GM12878 (cell line): ENCODE measurements at regions not wholly inside any gene's neighbourhood (a gene's known extent, or its start where the extent isn't known, plus 50 kb on each side); places are given as distances from the start of the nearest gene placed in this dataset.

Experiments
- ATAC-seq: fragments of 200-7000 bp; cut with Tn5 transposase; 3 replicates; pipeline ENCODE4 v1.9.1; 2020; ENCODE audit warnings: mild to moderate bottlenecking, moderate library complexity
- BruUV-seq: library from RNA; stranded (reverse); fragments of 400-500 nt; replicated peaks from 2 replicates; lab custom pipeline; 2021; lab: Mats Ljungman, UMichigan
- CTCF ChIA-PET: fragments of 300-600 bp; sonication (Branson Sonifier 250); formaldehyde crosslinking; extraction: SDS; loops from one replicate; lab custom pipeline; 2021; ENCODE audit warnings: inconsistent platforms; lab: Yijun Ruan, JAX
- POLR2A ChIA-PET: fragments of 350-600 bp; formaldehyde crosslinking; extraction: SDS; loops from one replicate; lab custom pipeline; 2021; ENCODE audit warnings: inconsistent platforms; lab: Charles Lee
- RAD21 ChIA-PET: fragments of 300-600 bp; sonication (Branson Sonifier 250); formaldehyde crosslinking; loops from one replicate; lab custom pipeline; 2023; ENCODE audit warnings: antibody characterized with exemption; ENCODE audit not compliant: unreplicated experiment; lab: Charles Lee
- SMC1A ChIA-PET: fragments of 300-600 bp; sonication (Branson Sonifier 250); formaldehyde crosslinking; loops from one replicate; lab custom pipeline; 2023; ENCODE audit not compliant: unreplicated experiment, uncharacterized antibody; lab: Charles Lee
- DNase-seq: peaks from one replicate; pipeline ENCODE4 v3.0.0-alpha.2; 2011; ENCODE audit warnings: low read depth, low spot score
- FAIRE-seq: peaks from 3 replicates; lab custom pipeline; 2011; peaks lifted over from hg19 to GRCh38; lab: Jason Lieb, UNC
- H2AFZ ChIP-seq: 2 replicates; pipeline ENCODE4 v1.6.0; 2011; ENCODE audit warnings: low read depth, low read length, control low read depth; ENCODE audit not compliant: control insufficient read depth
- H3K27ac ChIP-seq: 2 replicates; pipeline ENCODE4 v1.5.1; 2011; ENCODE audit warnings: control low read depth; ENCODE audit not compliant: control insufficient read depth, insufficient read depth
- H3K27me3 ChIP-seq, 2 experiments: replicated peaks in 1 of 2; 2 replicates each; pipeline versions ENCODE4 v1.6.0 to v1.6.1; 2011; ENCODE audit warnings: low read length in 1 of 2; ENCODE audit not compliant: control insufficient read depth in 2 of 2, insufficient read depth in 2 of 2
- H3K36me3 ChIP-seq, 2 experiments: 2 replicates each; pipeline ENCODE4 v1.5.1; 2011; ENCODE audit warnings: low read length in 1 of 2; ENCODE audit not compliant: control insufficient read depth in 2 of 2, insufficient read depth in 2 of 2
- H3K4me1 ChIP-seq: 2 replicates; pipeline ENCODE4 v1.6.1; 2011; ENCODE audit warnings: mild to moderate bottlenecking, low read length, moderate library complexity, mixed read lengths; ENCODE audit not compliant: control insufficient read depth, insufficient read depth
- H3K4me2 ChIP-seq: 2 replicates; pipeline ENCODE4 v1.6.0; 2011; ENCODE audit warnings: control low read depth; ENCODE audit not compliant: control insufficient read depth, insufficient read depth
- H3K4me3 ChIP-seq: fragments of 200-600 bp; sonication (generic); 2 replicates; pipeline ENCODE4 v1.5.1; 2016
- H3K79me2 ChIP-seq: 2 replicates; pipeline ENCODE4 v1.6.0; 2011; ENCODE audit warnings: low read length; ENCODE audit not compliant: control insufficient read depth, insufficient read depth
- H3K9ac ChIP-seq: 2 replicates; pipeline ENCODE4 v1.8.0; 2011; ENCODE audit warnings: low read length, control low read depth, mixed read lengths; ENCODE audit not compliant: control insufficient read depth, insufficient read depth
- H3K9me3 ChIP-seq: replicated peaks from 3 replicates; pipeline ENCODE4 v1.5.1; 2011; ENCODE audit warnings: mild to moderate bottlenecking, low read length; ENCODE audit not compliant: control insufficient read depth, insufficient read depth
- H4K20me1 ChIP-seq: 2 replicates; pipeline ENCODE4 v1.6.0; 2011; ENCODE audit not compliant: control insufficient read depth, insufficient read depth
- CEBPZ ChIP-seq: fragments of 150-350 bp; IDR thresholded peaks from 2 replicates; pipeline ENCODE4 v1.6.1; 2016; ENCODE audit warnings: low read depth, low read length
- CHD4 ChIP-seq: fragments of 200-600 bp; sonication (generic); IDR thresholded peaks from 2 replicates; pipeline ENCODE4 v1.6.1; 2016; ENCODE audit warnings: mild to moderate bottlenecking
- FOS ChIP-seq: IDR thresholded peaks from 3 replicates; pipeline ENCODE4 v1.6.1; 2011; ENCODE audit warnings: borderline replicate concordance; ENCODE audit not compliant: insufficient read length; ENCODE audit errors: extremely low read depth
- RUNX3 ChIP-seq: IDR thresholded peaks from 2 replicates; pipeline ENCODE4 v1.6.1; 2012; ENCODE audit warnings: low read length, inconsistent platforms
- SRF ChIP-seq, 2 experiments: IDR thresholded peaks; 2 replicates each; pipeline ENCODE4 v1.6.1; 2011; ENCODE audit warnings: low read depth in 2 of 2, low read length in 2 of 2, mild to moderate bottlenecking in 1 of 2, moderate library complexity in 1 of 2
- TCF12 ChIP-seq: IDR thresholded peaks from 2 replicates; pipeline ENCODE4 v1.6.1; 2011; ENCODE audit warnings: low read depth, mild to moderate bottlenecking, low read length
- USF2 ChIP-seq: IDR thresholded peaks from 2 replicates; pipeline ENCODE4 v1.6.1; 2011; ENCODE audit warnings: low read depth, low read length, improper control_type of control experiment, borderline replicate concordance
- WRNIP1 ChIP-seq: IDR thresholded peaks from 2 replicates; pipeline ENCODE4 v1.6.1; 2011; ENCODE audit warnings: low read depth, low read length, improper control_type of control experiment, borderline replicate concordance
- ZNF24 ChIP-seq: fragments of 450-650 bp; IDR thresholded peaks from 2 replicates; pipeline ENCODE4 v1.6.1; 2017; ENCODE audit warnings: antibody characterized with exemption, mild to moderate bottlenecking
- ZNF592 ChIP-seq: fragments of 450-650 bp; IDR thresholded peaks from 2 replicates; pipeline ENCODE4 v1.6.1; 2017; ENCODE audit warnings: mild to moderate bottlenecking, moderate library complexity
- ZNF622 ChIP-seq: fragments of 450-650 bp; IDR thresholded peaks from 2 replicates; pipeline ENCODE4 v1.6.1; 2017; ENCODE audit warnings: mild to moderate bottlenecking, inconsistent platforms
- WGBS: methylation state at CpG from one replicate; pipeline ENCODE4 v1.1.6; 2016; ENCODE audit warnings: low lambda C conversion rate; ENCODE audit not compliant: insufficient replicate concordance, insufficient coverage; ENCODE audit errors: missing lambda C conversion rate; 5-methylcytosine and 5-hydroxymethylcytosine counted together
- in situ Hi-C: fragments of 300-500 bp; cut with MboI; formaldehyde crosslinking; loops from 9 replicates; pipeline ENCODE4 v1.14.3; 2018; ENCODE audit warnings: mixed read lengths
- intact Hi-C: fragments of 100-400 bp; cut with micrococcal nuclease; formaldehyde crosslinking; loops from one replicate; pipeline ENCODE4 v1.14.2; 2022; ENCODE audit not compliant: unreplicated experiment

GRCh38 chr4:23572382-23572781, 317.5 kb downstream of the PPARGC1A start:
- Histone ChIP-seq H3K4me2 (no peak overlapping the region), H3K9me3 (no peaks in the 10 kb centered on the region), H3K27ac (no peak overlapping the region), H3K36me3 (no peaks in the 10 kb centered on the region), H3K9ac (no peak overlapping the region), H3K27me3 (no peaks in the 10 kb centered on the region), H3K4me3 (no peak overlapping the region), H4K20me1 (no peaks in the 10 kb centered on the region), H2AFZ (no peak overlapping the region), H3K4me1 (no peaks in the 10 kb centered on the region), H3K79me2 (no peaks in the 10 kb centered on the region)
- CTCF ChIA-PET: interaction anchor here (1.3 kb wide), 1 partner anchor 87 kb away, joined by 3 read pairs; no protein-coding TSS in a partner anchor
- no peak for ATAC-seq
- FAIRE-seq: no peak
- RAD21 ChIA-PET: no interaction called here
- intact Hi-C loops: no loop called here
- in situ Hi-C loops: no loop called here
- no peak for TF ChIP-seq WRNIP1
- TF ChIP-seq ZNF622: no peak
- no peak for TF ChIP-seq ZNF592
- no peak for TF ChIP-seq CEBPZ
- TF ChIP-seq ZNF24: no peak
- TF ChIP-seq FOS: no peak
- TF ChIP-seq RUNX3: no peak
- TF ChIP-seq TCF12: no peak
- no peak for TF ChIP-seq USF2
- TF ChIP-seq CHD4: no peak
- TF ChIP-seq SRF (IDR thresholded peaks at IDR 0.05; ENCODE audit: low read depth in 2 of 2, low read length in 2 of 2): no peak
- DNase-seq: no peak
- SMC1A ChIA-PET: interaction anchor here (1.7 kb wide), 1 partner anchor 7 kb away, joined by 4 read pairs; no protein-coding TSS in a partner anchor
- no TSS peak for BruUV-seq
- WGBS: 45% methylated on average over 4 of the region's 4 CpGs
- POLR2A ChIA-PET: no interaction called here
